Brain pericyte (primary cell): ENCODE measurements at regions not wholly inside any gene's neighbourhood (a gene's known extent, or its start where the extent isn't known, plus 50 kb on each side); places are given as distances from the start of the nearest gene placed in this dataset.
"Not testable (repeated sequence)": the region's sequence is repeated elsewhere in the genome, so short reads cannot be mapped to it uniquely, and the experiment has no call there.

ENCODE experiments used
- DNase-seq: peaks from one replicate; pipeline ENCODE4 v3.0.0-alpha.2; 2012; ENCODE audit warnings: low read depth, low spot score

- DNase-seq: no peak
These were observed 725.0 kb upstream of the HS3ST5 start for GRCh38 chr6:115067690-115068447.

- DNase-seq: no peak
These were observed 721.9 kb upstream of the HS3ST5 start for GRCh38 chr6:115064680-115065079.

- no peak for DNase-seq
These were observed 717.8 kb upstream of the HS3ST5 start for GRCh38 chr6:115060581-115060980.

- no peak for DNase-seq
These were observed 715.8 kb upstream of the HS3ST5 start for GRCh38 chr6:115058414-115059211.

GRCh38 chr6:115055579-115055978, 712.8 kb upstream of the HS3ST5 start:
- DNase-seq: no peak

- not testable (repeated sequence) for DNase-seq
These were observed 711.4 kb upstream of the HS3ST5 start for GRCh38 chr6:115054242-115054641.

GRCh38 chr6:115053169-115053860, 710.5 kb upstream of the HS3ST5 start:
- DNase-seq: no peak

GRCh38 chr6:115016593-115016992, 673.8 kb upstream of the HS3ST5 start:
- DNase-seq: no peak

- DNase-seq: no peak
These were observed 662.2 kb upstream of the HS3ST5 start for GRCh38 chr6:115004982-115005381.

GRCh38 chr6:115004204-115004603, 661.4 kb upstream of the HS3ST5 start:
- DNase-seq: no peak

GRCh38 chr6:115001731-115002350, 659.0 kb upstream of the HS3ST5 start:
- DNase-seq: no peak

- DNase-seq: no peak
These were observed 657.9 kb upstream of the HS3ST5 start for GRCh38 chr6:115000736-115001135.

- DNase-seq: no peak
These were observed 655.7 kb upstream of the HS3ST5 start for GRCh38 chr6:114998492-114998891.

GRCh38 chr6:114997813-114998292, 655.0 kb upstream of the HS3ST5 start:
- DNase-seq: no peak

GRCh38 chr6:114995526-114995925, 652.7 kb upstream of the HS3ST5 start:
- DNase-seq: no peak

- DNase-seq: no peak
These were observed 646.6 kb upstream of the HS3ST5 start for GRCh38 chr6:114989279-114989964.

GRCh38 chr6:114987281-114987680, 644.5 kb upstream of the HS3ST5 start:
- DNase-seq: no peak

- DNase-seq: no peak
These were observed 612.5 kb upstream of the HS3ST5 start for GRCh38 chr6:114955363-114955762.

GRCh38 chr6:114952229-114952628, 609.4 kb upstream of the HS3ST5 start:
- no peak for DNase-seq

GRCh38 chr6:114945392-114945791, 602.6 kb upstream of the HS3ST5 start:
- DNase-seq: no peak

GRCh38 chr6:114941078-114941477, 598.3 kb upstream of the HS3ST5 start:
- DNase-seq: no peak
